ENCODE measurements at regions not wholly inside any gene's neighbourhood (a gene's known extent, or its start where the extent isn't known, plus 50 kb on each side); places are given as distances from the start of the nearest gene placed in this dataset.
A peak's percentile ranks its signal among the peaks of the same experiment; 100 is the strongest.

GRCh38 chr2:142767847-142768246 is 109.6 kb upstream of the KYNU start:
- no peak for TF ChIP-seq CTCF (IDR thresholded peaks at IDR 0.05; ENCODE audit: insufficient read depth, low read depth, low read length, missing control alignments)
- DNase-seq (ENCODE audit: low read depth), result no peak
- H3K4me3 ChIP-seq (ENCODE audit: low read length), result no peak overlapping the region

DNA sequence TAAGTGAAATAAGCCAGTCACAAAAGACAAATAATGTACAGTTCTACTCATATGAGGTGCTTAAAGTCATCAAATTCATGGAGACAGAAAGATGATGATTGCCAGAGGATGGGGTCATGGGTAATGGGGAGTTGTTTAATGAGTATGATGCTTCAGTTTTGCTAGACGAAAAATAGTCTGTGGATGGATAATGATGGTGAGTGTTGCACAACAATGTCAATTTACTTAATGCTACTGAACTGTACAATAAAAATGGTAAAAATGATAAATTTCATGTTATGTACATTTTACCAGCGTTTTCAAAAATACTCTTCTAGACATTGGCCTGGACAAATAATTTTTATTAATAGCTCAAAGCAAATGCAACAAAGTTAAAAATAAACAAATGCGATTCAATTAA is 118.5 kb upstream of the KYNU start:
- DNase-seq (ENCODE audit: low read depth), result no peak
- H3K4me3 ChIP-seq (ENCODE audit: low read length), result no peak overlapping the region
- TF ChIP-seq CTCF (IDR thresholded peaks at IDR 0.05; ENCODE audit: insufficient read depth, low read depth, low read length, missing control alignments), result no peak

DNA sequence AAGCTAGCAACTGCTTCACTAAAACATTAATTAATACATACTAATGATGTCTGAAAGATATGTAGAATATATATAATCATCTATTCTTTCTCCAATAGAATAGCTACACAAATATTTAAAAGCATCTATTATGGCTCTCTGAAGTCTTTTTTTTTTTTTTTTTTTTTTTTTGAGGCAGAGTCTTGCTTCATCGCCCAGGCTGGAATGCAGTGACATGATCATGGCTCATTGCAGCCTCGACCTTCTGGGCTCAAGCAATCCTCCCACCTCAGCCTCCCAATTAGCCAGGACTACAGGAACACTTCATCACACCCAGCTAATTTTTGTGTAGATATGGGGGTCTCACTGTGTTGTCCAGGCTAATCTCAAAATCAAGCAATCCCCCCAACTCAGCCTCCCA is 120.4 kb upstream of the KYNU start:
- peak; percentile 9 for DNase-seq (ENCODE audit: low read depth)
- H3K4me3 ChIP-seq (ENCODE audit: low read length), result no peak overlapping the region
- TF ChIP-seq CTCF (IDR thresholded peaks at IDR 0.05; ENCODE audit: insufficient read depth, low read depth, low read length, missing control alignments), result no peak

DNA sequence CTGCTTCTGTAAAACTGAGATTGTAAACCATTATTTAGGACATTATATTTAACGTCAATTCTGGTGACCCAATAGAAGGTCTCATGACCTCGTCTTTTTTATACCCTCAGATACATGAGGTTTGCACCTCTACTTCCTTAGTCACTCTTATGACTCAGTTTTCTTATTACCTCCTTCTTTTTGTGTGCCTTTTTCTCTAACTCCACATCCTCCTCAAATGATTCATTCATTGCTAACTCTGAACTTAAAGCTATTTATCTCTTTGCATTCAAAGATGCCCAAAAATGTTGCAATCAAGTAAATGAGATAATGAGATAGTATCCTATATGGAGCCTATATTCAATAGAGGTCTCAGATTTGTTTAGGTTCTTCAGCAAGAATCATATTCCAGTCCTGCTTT is 121.0 kb upstream of the KYNU start:
- DNase-seq (ENCODE audit: low read depth), result peak; percentile 77
- no peak for TF ChIP-seq CTCF (IDR thresholded peaks at IDR 0.05; ENCODE audit: insufficient read depth, low read depth, low read length, missing control alignments)
- H3K4me3 ChIP-seq (ENCODE audit: low read length), result no peak overlapping the region

DNA sequence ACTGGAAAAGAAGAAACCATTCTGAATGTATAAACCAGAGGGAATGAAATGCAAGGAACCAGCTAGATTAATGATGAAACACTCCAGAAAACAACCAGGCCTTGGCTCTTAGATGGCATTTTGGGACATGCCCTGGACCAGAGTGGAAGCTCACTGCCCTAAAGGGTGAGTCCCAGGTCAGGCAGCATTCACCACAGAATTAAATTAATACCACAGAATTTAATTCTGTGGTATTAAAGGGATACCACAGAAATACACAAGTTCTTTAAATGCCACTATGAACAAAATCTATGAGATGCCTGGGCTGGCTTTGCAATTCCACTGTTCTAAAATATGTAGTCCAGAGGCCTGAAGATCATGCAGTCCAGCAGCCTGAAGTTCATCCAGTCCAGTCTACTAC is 122.3 kb upstream of the KYNU start:
- no peak for TF ChIP-seq CTCF (IDR thresholded peaks at IDR 0.05; ENCODE audit: insufficient read depth, low read depth, low read length, missing control alignments)
- no peak overlapping the region for H3K4me3 ChIP-seq (ENCODE audit: low read length)
- no peak for DNase-seq (ENCODE audit: low read depth)

DNA sequence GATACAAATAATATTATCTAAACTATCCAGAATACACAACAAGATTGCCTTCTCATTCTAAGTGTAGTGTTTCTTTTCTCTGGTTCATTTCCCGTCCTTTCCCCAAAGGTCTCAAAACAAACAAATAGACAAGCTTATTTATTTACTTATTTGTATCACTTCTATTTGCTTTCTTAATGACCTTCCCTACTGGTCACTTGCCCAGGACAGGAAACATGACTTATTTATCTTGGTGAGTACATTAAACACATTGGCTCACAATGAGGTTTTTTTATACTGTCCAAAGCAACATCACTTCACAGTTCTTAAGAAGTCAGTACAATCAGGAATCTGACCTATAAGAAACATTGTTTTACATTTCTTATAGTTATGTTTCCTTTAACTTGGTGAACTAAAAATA is 123.3 kb upstream of the KYNU start:
- DNase-seq (ENCODE audit: low read depth), result no peak
- TF ChIP-seq CTCF (IDR thresholded peaks at IDR 0.05; ENCODE audit: insufficient read depth, low read depth, low read length, missing control alignments), result no peak
- H3K4me3 ChIP-seq (ENCODE audit: low read length), result no peak overlapping the region

DNA sequence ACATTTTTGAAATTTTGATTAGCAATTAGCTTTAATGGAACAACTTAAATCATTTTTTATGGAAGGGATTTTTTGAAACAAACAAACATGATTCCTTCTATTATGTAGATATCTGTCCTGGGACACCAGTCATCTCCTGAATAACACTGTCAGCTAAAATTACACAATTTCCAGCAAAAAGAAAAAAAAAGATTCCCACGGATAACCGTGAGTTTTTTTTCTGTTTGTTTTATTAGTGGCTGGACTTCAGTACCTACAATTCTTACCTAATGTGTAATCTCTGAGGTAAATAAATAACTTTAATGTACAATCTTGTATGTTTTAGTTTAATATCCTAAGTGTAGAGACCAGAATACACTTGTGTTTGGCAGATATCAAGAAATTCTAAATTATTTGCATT is 126.6 kb upstream of the KYNU start:
- TF ChIP-seq CTCF (IDR thresholded peaks at IDR 0.05; ENCODE audit: insufficient read depth, low read depth, low read length, missing control alignments), result no peak
- no peak for DNase-seq (ENCODE audit: low read depth)
- no peak overlapping the region for H3K4me3 ChIP-seq (ENCODE audit: low read length)

Data from epithelial cell of esophagus (primary cell).